ENCODE measurements at regions not wholly inside any gene's neighbourhood (a gene's known extent, or its start where the extent isn't known, plus 50 kb on each side); places are given as distances from the start of the nearest gene placed in this dataset.

DNA sequence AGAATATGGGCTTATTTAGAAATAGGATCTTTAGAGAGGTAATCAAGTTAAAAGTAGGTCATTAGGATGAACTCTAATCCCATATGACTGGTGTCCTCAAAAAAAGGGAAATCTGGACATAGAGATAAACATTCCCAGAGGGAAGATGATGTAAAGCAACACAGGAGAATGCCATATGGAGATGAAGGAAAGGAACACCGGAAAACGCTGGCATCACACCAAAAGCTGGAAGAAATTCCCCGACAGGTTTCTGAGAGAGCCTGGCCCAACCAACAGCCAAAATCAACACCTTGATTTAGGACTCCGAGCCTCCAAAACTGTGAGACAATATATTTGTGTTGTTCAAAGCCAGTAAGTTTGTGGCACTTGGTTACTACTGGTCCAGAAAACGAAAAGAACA lies 296.7 kb downstream of the DSEL start:
- DNase-seq = no peak

DNA sequence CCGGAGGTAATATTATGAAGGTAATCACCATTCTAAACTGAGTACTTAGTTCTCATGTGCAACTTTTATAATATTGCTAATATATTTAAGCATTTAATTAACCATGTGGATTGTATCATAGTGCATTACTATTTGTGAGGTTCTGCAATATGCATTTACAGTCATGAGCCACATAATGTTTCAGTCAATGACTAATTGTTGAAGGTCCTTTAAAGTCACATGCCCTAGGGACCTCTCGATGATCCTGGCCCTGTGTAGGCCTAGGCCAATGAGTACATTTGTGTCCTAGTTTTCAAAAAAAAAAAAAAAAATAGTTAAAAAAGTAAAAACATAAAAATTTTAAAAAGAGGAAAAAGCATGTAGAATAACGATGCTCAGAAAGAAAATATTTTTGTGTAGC lies 298.0 kb downstream of the DSEL start:
- no peak for DNase-seq

DNA sequence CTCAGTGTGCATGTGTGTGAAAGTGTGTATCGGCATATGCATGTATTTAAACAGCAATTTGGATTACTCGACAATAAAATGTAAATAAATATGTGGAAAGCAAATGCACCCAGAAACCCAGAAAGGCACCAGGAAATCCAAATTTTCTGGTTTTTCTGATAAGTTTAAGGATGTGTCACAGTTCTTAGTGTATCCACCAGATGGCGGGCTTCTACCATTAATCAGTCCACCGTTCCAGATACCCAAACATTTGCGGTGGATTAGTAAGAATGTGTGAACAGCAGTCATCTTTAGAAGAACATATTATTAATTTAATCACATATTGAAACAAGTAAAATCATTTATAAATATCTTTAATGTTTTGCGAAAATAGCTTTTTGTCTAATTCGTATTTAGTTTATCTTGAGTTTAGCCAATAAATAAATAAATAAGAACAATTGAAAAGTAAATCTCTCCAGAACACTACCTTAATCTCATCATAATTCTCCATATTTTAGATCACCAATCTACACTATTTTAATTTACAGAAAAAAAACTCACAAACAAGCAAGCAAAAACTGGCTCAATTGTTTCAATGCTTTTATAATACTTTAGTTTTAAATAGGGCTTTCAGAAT lies 298.9 kb downstream of the DSEL start:
- DNase-seq = peak; percentile 53

DNA sequence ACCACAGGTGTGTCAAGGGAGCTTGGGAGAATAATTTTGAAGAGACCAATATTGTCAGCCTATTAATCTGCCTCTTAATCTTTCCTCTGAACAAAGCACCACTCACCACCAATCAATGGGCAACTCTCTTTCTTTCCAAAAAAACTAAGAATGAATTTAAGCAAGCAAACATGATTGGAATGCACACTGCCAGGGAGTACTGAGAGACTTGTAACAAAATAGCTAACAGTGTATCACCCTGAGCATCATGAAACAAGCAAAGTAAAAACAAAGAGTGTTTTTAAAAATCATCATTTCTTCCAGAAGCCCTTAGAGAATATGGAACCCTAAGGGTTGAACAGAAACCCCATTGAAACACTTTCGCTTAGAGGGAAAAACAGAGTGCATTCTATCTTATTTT lies 299.7 kb downstream of the DSEL start:
- DNase-seq = no peak

DNA sequence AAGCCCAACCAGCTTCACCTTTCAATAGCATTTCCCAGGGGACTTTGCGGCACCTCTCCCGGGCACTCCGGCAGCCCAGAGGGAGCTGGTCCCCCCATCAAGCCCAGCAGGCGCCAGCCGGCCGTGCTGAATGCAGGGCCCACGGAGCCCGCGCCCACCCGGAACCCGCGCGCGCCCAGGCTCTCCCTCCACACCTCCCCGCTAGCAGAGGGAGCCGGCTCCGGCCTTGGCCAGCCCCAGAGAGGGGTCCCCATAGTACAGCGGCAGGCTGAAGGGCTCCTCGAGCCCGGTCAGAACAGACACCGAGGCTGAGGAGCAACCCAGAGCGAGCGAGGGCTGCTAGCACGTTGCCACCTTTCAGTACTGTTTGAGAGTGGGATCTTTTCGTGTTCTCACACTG lies 300.8 kb downstream of the DSEL start:
- DNase-seq = no peak

DNA sequence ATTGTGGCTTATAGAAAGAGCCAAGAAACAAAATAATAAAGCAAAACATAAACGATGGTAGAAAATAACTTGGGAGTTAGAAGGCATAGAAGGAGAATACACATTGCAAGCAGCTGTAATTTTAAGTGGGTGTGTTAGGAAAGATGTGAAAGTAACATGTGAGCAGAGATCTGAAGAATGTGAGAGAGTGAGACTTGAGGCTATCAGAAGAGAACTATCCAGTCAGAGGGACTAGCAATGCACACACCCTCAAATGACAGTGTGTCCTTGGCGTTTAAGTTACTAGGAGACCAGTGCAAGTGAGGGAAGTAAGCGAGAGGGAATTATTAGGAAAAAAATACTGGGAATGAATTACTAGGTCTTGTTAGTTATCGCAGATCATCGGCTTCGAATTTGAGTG lies 304.9 kb downstream of the DSEL start:
- DNase-seq = no peak

DNA sequence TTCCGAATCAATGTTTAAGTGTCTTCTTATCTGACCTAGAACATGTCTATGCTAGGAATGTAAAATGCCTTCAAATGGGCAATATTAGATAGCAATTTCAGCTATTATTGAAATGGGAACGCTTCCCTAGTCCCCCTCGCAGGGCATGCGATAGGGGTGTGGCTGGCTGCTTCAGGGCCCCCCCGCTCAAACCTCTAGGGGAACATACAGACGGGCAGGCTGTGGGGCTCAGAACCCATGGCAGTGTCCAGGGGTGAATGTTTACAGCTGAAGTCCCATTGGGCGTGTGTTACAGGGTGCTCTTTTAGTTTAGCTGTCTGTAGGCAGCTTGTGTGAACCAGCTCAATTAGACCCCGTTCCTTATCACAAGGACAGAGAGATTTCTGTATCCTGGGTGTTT lies 315.9 kb downstream of the DSEL start:
- no peak for DNase-seq

DNA sequence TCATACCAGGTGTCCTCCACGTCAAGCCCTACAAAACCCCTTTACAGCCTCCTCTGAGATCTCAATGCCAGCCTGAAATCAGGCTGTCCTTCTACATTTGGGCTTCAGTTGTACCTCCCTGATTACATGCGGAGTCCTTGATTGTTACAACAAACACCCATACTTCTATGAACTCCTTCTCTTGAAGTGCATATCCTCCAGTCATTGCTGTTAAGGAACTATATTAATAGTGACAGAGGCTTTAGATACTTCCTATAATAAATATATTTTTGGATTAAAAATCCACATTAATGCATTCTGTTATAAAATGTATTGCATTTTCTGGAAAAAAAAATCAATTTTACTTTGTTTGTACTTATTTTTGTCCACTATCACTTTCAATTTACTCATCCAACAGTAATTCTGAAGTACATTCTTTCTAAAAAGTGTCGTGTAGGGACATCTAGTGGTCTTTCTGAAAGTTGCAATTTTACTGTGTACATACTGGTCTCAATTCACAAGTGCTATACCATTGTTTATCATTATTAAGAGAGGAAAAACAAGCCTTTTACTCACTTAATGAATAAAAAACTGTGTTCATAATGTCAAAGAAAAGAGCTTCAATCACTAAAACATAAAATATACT lies 316.4 kb downstream of the DSEL start:
- DNase-seq = peak; percentile 52

DNA sequence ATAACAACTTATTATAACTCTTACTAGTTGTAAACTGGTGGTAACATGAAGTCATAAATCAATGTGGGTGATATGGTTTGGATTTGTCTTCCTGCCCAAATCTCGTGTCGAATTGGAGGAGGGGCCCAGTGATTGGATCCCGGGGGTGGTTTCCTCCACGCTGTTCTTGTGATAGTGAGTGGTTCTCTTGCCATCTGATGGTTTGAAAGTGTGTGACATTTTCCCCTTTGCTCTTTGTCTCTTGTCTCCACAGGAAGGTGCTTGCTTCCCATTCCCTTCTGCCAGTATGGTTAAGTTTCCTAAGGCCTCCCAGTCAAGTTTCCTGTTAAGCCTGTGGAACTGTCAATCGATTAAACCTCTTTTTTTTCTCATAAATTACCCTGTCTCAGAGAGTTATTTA lies 321.6 kb downstream of the DSEL start:
- no peak for DNase-seq

DNA sequence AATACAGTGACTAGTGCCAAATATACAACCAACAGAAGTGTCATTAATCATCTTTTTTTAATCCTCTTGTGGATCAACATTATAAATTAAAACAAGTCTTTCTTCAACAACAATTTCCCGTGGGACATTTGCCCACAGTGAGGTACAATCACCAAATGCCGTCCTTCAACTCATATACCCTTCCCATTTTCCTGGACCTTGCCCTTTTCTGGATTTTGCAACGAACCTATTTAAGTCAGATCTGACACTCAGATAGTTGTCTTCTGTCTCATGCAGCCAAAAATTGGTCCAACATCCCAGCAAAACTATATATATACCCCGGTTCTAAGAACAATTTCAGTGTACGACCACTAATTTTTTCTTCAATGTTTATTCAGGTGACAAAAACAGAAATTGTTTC lies 324.0 kb downstream of the DSEL start:
- no peak for DNase-seq

DNA sequence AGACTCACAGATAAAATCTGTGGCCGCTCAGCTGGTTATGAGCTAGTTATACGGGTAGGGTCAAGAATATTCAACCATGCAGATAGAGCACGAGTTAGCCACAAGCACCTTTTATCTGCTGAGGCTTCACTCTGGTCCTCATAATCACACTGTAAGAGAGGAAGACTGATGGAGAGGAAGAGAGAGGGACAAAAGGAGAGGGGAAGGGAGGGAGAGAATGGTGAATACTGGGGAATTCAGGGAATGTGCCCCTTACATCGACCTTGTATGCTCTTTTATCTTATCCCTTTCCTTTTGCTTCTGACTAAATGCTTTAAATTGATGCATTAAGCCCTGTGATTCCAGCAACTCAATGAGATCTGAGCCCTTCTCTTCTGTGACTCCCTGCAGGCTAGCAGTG lies 333.1 kb downstream of the DSEL start:
- no peak for DNase-seq

DNA sequence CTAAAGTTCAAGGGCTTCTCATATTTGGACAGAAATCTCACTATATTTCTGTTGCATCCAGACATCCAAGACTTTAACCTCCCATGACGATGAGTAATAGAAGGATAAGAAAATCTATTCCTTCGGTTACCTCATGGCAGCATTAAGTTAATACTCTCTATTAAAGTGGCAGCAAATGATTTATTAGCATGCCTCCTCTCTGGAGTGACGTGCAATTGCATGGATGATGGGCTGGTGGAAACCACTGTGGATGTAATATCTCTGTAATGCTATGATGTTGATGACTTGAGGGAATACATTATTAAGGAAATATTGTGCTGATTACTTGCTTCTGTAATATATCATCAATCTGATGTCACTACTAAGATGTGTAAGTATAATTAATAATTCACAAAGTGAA lies 336.8 kb downstream of the DSEL start:
- no peak for DNase-seq

DNA sequence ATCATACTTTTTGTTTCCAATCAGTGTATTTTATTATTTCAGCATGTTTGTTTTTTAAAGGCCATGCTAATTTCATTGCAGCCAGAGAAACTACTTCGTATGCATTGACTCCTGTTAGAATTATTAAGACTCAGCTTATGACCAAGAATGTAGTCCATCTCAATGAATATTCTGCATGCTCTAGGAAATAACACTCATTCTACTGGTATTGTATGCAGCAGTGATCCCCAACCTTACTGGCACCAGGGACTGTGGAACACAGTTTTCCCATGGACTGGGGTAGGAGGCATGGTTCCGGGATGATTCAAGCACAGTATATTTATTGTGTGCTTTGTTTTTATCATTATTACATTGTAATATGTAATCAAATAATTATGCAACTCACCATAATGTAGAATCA lies 356.9 kb downstream of the DSEL start:
- no peak for DNase-seq

DNA sequence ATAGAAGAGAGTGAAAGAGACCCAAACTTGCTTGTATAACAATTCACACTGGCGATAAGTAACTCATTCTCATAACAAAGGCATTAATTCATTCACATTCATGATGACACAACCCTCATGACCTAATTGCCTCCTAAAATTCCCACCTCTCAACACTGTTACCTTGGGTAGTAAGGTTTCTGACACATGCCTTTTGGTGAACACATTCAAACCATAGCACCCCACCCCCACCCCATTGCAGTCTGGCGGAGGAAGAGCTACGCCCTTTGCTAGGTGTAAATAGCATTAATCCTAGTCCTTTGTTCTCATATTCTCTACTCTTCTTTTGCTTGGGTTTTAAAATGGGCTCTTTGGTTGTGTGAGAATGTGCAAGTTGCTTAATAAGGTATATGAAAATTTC lies 361.5 kb downstream of the DSEL start:
- DNase-seq = no peak

DNA sequence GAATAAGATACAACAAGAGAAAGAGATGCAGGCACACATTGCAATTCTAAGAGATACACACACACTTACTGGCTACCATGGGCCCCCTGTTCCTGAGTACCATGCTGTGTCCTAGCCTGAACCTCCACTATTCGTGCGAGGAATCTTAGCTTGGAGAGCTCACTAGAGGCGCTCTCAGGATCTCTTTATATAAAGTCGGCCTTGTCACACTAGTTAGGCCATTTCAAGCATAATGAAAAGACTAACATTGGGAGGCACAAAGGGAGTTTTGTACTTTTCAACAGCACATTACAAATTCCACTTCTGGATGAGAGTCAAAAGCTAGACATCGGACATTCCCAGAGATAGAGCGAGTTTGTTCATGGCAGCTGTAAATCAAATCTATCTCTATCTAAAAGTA lies 365.2 kb downstream of the DSEL start:
- DNase-seq = no peak

DNA sequence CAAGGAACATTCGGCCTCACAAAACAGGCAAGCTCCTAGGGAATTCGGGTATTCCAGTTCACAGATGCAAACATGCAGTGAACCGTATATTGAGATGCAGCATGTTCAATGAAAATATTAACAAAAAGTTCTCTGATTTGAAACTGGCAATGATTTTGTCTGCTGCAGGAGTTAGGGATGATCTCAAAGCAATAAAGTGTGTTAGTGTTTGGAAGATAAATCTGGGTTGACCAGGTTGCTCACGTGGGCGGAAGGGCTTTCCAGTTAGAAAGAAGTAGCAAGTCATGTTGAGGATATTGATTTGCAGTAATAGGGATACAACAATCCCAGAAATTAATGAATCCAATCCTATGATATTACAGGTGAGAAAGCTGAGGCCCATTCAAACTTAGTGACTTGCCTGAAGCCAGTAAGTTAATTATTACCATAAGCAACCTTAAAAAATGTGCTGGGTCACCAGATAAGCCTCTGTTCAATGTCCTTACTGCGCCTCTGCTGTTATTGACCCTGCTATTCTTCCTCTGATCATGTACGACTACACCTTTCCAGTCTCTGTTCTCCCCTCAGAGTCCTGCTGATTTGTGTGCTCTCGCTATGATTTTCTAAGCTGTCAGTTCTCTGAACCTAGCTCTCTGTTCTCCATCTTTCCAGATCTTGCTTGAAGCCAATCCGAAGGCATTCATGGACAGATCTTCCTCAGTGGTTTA lies 370.8 kb downstream of the DSEL start:
- no peak for DNase-seq

DNA sequence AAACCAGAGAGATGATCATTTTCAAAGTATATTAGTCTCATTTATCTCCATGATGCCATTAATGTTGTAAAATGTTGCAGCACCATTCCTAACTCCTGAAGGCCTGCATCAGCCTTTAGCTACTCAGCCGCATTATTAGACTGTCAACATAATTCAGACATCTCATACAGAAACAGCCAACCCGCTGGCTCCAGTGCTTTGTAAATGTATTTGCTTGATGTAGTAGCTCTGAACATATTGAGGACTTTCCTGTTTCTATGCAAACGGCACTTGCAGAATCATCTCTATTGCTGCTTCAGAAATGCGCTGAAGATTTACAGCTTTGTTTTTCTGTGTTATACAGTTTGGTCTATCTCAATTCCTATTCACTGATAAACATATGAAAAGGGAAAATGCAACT lies 372.2 kb downstream of the DSEL start:
- DNase-seq = no peak

DNA sequence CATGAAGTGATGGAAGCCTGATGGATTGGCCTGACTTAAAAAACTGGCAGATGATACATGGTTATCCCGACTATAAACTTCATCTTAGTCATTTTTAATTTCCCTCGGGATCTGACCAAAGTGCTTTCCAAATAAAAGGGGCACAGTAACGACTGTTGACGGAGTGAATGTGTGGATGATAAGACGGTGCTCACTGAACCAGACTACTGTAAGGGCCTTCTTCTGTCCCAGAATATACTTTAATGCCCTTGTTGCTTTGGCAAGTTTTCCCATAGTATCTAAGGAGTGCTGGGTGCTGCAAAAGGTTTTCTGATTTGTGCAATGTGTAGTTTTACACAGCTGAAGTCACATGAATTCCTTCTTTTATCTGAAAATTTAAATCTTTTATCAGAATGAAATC lies 373.5 kb downstream of the DSEL start:
- DNase-seq = no peak

DNA sequence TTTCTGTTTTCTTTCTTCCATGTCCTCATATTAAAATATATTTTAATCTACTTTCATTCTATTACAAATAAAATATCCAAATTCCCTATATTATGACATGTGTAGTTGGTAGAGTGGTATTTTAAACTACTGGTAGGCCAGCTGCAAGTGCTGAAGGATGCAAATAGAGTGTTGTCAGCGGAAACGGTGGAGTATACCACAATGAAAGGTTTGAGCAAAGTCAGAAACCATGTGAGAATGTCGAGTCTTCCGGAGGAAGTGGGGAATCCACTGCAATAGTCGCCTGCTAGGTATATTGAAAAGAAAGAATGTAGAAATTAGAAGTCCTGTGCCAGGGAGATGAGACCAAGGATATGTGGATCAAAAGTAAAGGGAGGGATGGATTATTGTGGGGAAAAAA lies 373.9 kb downstream of the DSEL start:
- no peak for DNase-seq

DNA sequence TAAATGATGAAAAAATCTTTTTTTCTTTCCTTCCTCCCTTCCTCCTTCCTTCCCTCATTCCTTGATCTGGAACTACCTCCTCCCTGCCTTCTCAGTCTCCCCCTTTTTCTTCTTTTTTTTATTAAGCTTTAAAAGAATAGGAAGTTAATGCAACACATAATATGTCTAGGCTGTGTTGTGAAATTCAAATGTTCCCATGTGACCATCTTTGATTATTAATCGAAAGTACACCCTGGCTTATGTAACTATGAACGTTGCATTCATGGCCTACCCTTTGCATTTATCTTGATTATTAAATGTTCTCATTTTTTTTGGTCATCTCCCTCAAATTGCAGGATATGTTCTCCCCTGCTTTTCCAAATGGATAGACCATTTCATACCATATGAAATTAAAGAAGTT lies 376.0 kb downstream of the DSEL start:
- DNase-seq = no peak

DNA sequence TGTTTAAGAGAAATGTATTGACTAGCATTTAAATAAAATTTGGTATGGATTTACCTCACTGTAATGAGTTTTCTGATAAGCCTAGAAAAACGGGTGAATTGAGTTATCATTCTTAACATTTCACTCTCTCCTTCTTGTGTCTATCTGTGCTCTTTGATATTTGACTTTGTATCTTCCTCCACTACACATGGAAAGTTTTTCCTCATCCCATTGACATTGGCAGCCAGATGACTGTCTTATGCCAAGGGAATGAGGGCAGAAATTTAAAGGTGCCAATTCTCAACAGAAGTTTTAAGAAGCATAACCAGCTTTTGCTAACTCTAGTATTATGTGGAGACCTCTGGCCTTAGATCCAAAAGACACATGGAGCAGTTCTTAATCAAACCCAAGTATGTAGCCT lies 376.6 kb downstream of the DSEL start:
- no peak for DNase-seq

DNA sequence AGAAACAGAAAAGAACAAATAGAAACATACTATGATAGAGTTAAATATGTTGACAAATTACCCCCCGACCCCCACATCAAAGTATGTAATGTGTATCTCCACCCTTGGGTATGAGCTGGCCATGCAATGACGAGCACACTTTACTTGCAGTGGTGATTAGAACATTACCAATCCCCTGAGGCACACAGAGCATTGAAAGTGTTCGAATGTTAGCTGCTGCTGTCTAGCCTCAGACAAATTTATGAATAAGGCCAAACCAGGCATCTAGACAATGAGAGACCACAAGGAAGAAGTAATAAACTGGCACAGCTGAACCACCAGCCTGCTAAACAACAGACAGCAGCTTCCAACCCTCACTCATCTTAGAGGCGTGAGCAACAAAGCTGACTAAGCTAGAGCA lies 380.5 kb downstream of the DSEL start:
- no peak for DNase-seq

DNA sequence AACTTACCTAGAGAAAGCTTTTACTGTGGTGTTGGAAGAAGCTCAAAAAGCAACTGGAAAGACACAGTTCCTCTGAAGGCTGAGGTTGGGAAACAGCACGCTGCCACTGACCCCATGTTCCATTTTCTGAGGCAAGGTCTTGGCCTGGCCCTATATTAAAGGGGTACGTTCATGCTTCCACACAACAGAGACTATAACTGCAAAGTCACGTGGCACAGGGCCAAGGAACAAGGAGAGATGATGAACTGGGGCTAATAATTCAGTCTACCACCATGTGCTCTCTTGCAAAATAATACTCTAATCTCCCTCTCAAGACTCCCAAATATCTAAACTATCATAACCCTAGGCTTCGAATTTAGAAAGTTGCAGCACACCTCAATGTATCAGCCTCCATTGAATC lies 381.6 kb downstream of the DSEL start:
- DNase-seq = no peak

DNA sequence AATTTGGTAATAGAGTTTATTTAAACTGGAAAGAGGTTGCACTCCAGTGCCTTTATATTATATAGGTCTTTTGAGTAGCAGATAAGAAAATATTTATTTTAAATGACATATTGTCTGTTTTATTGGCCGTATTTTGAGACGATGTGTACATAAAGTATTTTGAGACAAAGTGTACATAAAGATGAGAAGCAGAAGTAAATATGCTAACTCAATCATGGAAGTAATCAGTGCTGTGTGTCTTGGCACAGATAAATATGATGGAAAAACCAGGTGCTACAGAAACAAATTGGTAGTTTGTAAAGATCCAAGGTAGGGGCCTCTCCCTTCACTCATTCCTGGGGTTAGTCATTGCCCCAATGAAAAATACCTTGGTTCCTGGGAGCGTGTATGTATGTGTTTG lies 382.9 kb downstream of the DSEL start:
- peak; percentile 95 for DNase-seq

DNA sequence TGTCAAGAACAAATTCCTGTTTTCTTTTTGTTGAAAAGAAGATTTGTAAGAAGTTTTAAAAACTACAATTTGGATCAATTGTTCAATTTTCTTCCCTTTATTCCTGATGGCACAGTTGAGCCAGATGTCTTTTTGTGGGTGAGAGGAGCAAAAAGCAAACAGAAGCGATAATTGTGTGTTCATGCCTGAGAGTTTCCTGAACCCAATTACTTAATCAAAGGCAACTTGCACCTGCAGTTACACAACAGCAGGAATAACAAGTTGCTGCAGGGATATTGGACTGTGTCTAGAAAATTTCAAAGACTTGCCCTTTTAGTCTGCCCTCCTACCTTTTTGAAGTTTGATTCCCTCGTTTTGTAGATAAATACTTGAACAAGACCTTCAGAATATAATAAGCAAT lies 383.6 kb downstream of the DSEL start:
- DNase-seq = peak; percentile 62

Data from NCI-H345 (cell line).